ENCODE measurements at regions not wholly inside any gene's neighbourhood (a gene's known extent, or its start where the extent isn't known, plus 50 kb on each side); places are given as distances from the start of the nearest gene placed in this dataset.

- TF ChIP-seq POLR2AphosphoS5 (IDR thresholded peaks at IDR 0.05) = no peak
- TF ChIP-seq POLR2A (IDR thresholded peaks at IDR 0.05) = no peak
- TF ChIP-seq CTCF (IDR thresholded peaks at IDR 0.05) = no peak
Measured at GRCh38 chr18:61664419-61665084, 228.3 kb downstream of the RNF152 start.
